Esophagus muscularis mucosa (tissue), 4 donors: ENCODE measurements at regions not wholly inside any gene's neighbourhood (a gene's known extent, or its start where the extent isn't known, plus 50 kb on each side); places are given as distances from the start of the nearest gene placed in this dataset.

Experiments used
- DNase-seq: peaks from one replicate; pipeline ENCODE4 v3.0.0-alpha.2; 2017; ENCODE audit errors: extremely low spot score
- H3K27ac ChIP-seq, 4 donors: fragments of 200-600 bp; sonication (generic); replicated peaks in 1 of 4; 1 replicate in 3 of 4; 2 replicates in 1 of 4; pipeline ENCODE4 v1.5.1; 2016 to 2019; ENCODE audit warnings: mild to moderate bottlenecking in 1 of 4
- H3K27me3 ChIP-seq, 4 donors: fragments of 200-600 bp; sonication (generic); one replicate each; pipeline versions ENCODE4 v1.5.1 to v1.6.0; 2016 to 2019
- H3K36me3 ChIP-seq, 4 donors: fragments of 200-600 bp; sonication (generic); one replicate each; pipeline ENCODE4 v1.5.1; 2016 to 2019
- H3K4me1 ChIP-seq, 4 donors: fragments of 200-600 bp; sonication (generic); one replicate each; pipeline ENCODE4 v1.5.1; 2016 to 2019
- H3K4me3 ChIP-seq, 4 donors: fragments of 200-600 bp; sonication (generic); 1 replicate in 2 of 4; 2 replicates in 2 of 4; pipeline ENCODE4 v1.5.1; 2016 to 2019; ENCODE audit warnings: mild to moderate bottlenecking in 4 of 4, moderate library complexity in 1 of 4
- H3K9me3 ChIP-seq, 4 donors: fragments of 200-600 bp; sonication (generic); 1 replicate in 3 of 4; 2 replicates in 1 of 4; pipeline ENCODE4 v1.5.1; 2016 to 2019
- CTCF ChIP-seq, 3 experiments: fragments of 200-600 bp in 2 of 3; fragments of 450-650 bp in 1 of 3; sonication (generic) in 2 of 3; IDR thresholded peaks; one replicate each; pipeline ENCODE4 v1.5.1; 2017 to 2019; ENCODE audit warnings: antibody characterized with exemption in 3 of 3, mild to moderate bottlenecking in 2 of 3, moderate library complexity in 1 of 3
- EP300 ChIP-seq: sonication (generic); formaldehyde crosslinking; IDR thresholded peaks from one replicate; pipeline ENCODE4 v1.6.1; 2017; ENCODE audit warnings: antibody characterized with exemption
- POLR2A ChIP-seq: fragments of 450-650 bp; IDR thresholded peaks from one replicate; pipeline ENCODE4 v1.6.1; 2017; ENCODE audit warnings: antibody characterized with exemption, moderate library complexity, mild to moderate bottlenecking, low read depth
- POLR2AphosphoS5 ChIP-seq, 2 donors: sonication (generic); formaldehyde crosslinking; IDR thresholded peaks; one replicate each; pipeline ENCODE4 v1.6.1; 2017; ENCODE audit warnings: antibody characterized with exemption in 2 of 2
- WGBS: methylation state at CpG from one replicate; pipeline ENCODE4 v1.1.5; 2018; 5-methylcytosine and 5-hydroxymethylcytosine counted together
- intact Hi-C: fragments of 100-400 bp; cut with DNase I; formaldehyde crosslinking; loops from one replicate; pipeline ENCODE4 v1.15.1; 2023

GRCh38 chr7:17236603-17237002, 61.8 kb upstream of the AHR start:
- Histone ChIP-seq H3K27me3 (no peaks in the 10 kb centered on the region), H3K27ac (no peak overlapping the region), H3K36me3 (no peaks in the 10 kb centered on the region), H3K9me3 (no peaks in the 10 kb centered on the region), H3K4me3 (no peak overlapping the region), H3K4me1 (no peaks in the 10 kb centered on the region)
- WGBS: 96% methylated on average over 1 of the region's 1 CpG
- TF ChIP-seq POLR2A (no peak), CTCF (IDR thresholded peaks at IDR 0.05) (no peak), POLR2AphosphoS5 (IDR thresholded peaks at IDR 0.05) (no peak), EP300 (no peak)
- DNase-seq: no peak
- intact Hi-C loops: no loop called here

GRCh38 chr7:17239046-17239445, 59.4 kb upstream of the AHR start:
- Histone ChIP-seq H3K36me3 (no peaks in the 10 kb centered on the region), H3K4me3 (no peak overlapping the region), H3K27me3 (no peaks in the 10 kb centered on the region), H3K9me3 (no peaks in the 10 kb centered on the region), H3K27ac (no peak overlapping the region), H3K4me1 (no peaks in the 10 kb centered on the region)
- DNase-seq: no peak
- TF ChIP-seq POLR2A (no peak), CTCF (IDR thresholded peaks at IDR 0.05) (no peak), EP300 (no peak), POLR2AphosphoS5 (IDR thresholded peaks at IDR 0.05) (no peak)
- intact Hi-C loops: no loop called here
- 70% methylated on average over 1 of the region's 1 CpG for WGBS

DNA sequence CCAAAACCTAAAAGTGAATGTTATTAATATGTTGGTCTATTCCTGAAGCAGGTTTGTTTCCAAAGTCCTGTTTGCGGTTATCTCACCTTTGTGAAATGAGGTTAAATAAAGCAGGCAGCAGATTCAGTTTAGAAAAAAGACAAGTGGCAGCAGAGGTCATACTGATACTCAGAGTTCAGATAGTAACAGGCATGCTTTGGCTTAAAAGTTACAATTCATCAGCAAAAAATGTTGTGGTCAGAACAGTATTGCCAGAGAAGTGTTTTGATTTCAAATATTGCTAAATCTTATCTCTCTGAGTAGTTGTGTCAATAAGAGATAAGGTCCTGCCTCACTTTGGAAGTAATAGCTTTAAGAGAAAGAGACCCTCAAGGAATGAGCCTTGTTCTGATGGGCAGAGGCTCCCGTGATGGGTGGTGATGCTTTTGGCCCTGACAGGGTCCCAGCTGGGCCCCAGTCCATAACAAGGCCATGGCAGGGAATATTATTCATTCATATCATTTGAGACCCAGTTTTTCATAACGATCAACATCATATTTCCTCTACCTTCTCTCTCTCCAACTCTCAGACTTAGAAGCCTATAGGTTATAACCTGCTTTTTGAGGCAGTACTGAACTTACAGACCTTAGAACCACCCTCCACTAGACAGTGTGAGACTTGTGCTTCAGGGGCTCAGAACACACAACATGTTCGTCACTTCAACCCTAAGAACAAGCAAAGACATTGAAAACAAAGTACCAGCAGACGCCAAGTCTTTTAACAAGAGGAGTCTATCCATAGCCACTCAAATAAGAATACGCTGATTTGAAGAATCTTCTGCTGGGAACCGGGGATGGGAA, 58.5 kb upstream of the AHR start:
- H3K4me1 ChIP-seq: no peaks in the 10 kb centered on the region
- H3K36me3 ChIP-seq: no peaks in the 10 kb centered on the region
- no peak for DNase-seq
- intact Hi-C loops: no loop called here
- no peak for TF ChIP-seq POLR2A
- TF ChIP-seq CTCF (IDR thresholded peaks at IDR 0.05): no peak
- no peak for TF ChIP-seq POLR2AphosphoS5 (IDR thresholded peaks at IDR 0.05)
- no peak for TF ChIP-seq EP300
- WGBS: 77% methylated on average over 7 of the region's 7 CpGs
- no peak overlapping the region for H3K4me3 ChIP-seq
- no peaks in the 10 kb centered on the region for H3K9me3 ChIP-seq
- H3K27ac ChIP-seq: no peak overlapping the region
- no peaks in the 10 kb centered on the region for H3K27me3 ChIP-seq

DNA sequence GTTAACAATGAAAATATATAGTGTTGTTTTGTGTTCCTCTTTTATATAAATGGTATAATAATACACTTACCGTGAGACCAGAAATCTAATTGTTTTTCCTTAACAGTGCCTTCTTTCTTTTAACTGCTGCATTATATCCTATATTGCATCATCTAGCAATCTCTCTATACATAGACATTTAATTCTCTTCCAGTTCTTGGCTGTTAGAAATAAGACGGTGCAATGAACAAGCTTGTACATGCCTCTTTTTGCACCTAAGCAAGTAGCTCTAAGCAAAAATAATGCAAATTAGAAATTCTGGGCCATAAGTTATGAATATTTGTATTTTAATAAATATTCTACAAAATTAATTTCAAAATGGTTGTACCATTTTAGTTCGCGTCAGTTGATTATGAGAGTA, 55.9 kb upstream of the AHR start:
- Histone ChIP-seq H3K27me3 (no peaks in the 10 kb centered on the region), H3K27ac (no peak overlapping the region), H3K36me3 (no peaks in the 10 kb centered on the region), H3K4me1 (no peaks in the 10 kb centered on the region), H3K4me3 (no peak overlapping the region), H3K9me3 (no peaks in the 10 kb centered on the region)
- no peak for DNase-seq
- TF ChIP-seq POLR2A (no peak), CTCF (IDR thresholded peaks at IDR 0.05) (no peak), EP300 (no peak), POLR2AphosphoS5 (IDR thresholded peaks at IDR 0.05) (no peak)
- intact Hi-C loops: no loop called here
- 83% methylated on average over 4 of the region's 4 CpGs for WGBS

GRCh38 chr7:17244786-17245185, 53.7 kb upstream of the AHR start:
- Histone ChIP-seq H3K4me1 (no peaks in the 10 kb centered on the region), H3K36me3 (no peaks in the 10 kb centered on the region), H3K27ac (no peak overlapping the region), H3K9me3 (no peaks in the 10 kb centered on the region), H3K4me3 (no peak overlapping the region), H3K27me3 (no peaks in the 10 kb centered on the region)
- DNase-seq: no peak
- 97% methylated on average over 2 of the region's 2 CpGs for WGBS
- intact Hi-C loops: no loop called here
- TF ChIP-seq CTCF (IDR thresholded peaks at IDR 0.05): no peak
- no peak for TF ChIP-seq EP300
- no peak for TF ChIP-seq POLR2AphosphoS5 (IDR thresholded peaks at IDR 0.05)
- TF ChIP-seq POLR2A: no peak
